Endothelial cell of umbilical vein (primary cell): ENCODE measurements at regions not wholly inside any gene's neighbourhood (a gene's known extent, or its start where the extent isn't known, plus 50 kb on each side); places are given as distances from the start of the nearest gene placed in this dataset.

ENCODE experiments used
- BruUV-seq: library from RNA; stranded (reverse); fragments of 400-500 nt; replicated peaks from 2 replicates; lab custom pipeline; 2021; lab: Mats Ljungman, UMichigan
- CTCF ChIA-PET: fragments of 300-600, 350-600 bp; sonication (Branson Sonifier 250); formaldehyde crosslinking; loops from one replicate; lab custom pipeline; 2021; ENCODE audit warnings: antibody characterized with exemption, inconsistent platforms; lab: Charles Lee
- POLR2A ChIA-PET: fragments of 300-600, 350-600 bp; sonication (Branson Sonifier 250); formaldehyde crosslinking; loops from one replicate; lab custom pipeline; 2021; ENCODE audit warnings: antibody characterized with exemption, inconsistent platforms; lab: Charles Lee
- DNase-seq: peaks from one replicate; pipeline ENCODE4 v3.0.0-alpha.2; 2011; ENCODE audit warnings: low read depth, low spot score
- FAIRE-seq: peaks from 2 replicates; lab custom pipeline; 2011; peaks lifted over from hg19 to GRCh38; lab: Jason Lieb, UNC
- H2AFZ ChIP-seq: 2 replicates; pipeline ENCODE4 v1.6.0; 2012; ENCODE audit warnings: low read depth, low read length, control low read depth, inconsistent platforms
- H3K27ac ChIP-seq: 2 replicates; pipeline ENCODE4 v1.5.1; 2011; ENCODE audit warnings: low read depth, mild to moderate bottlenecking, control low read depth, low read length, moderate library complexity; ENCODE audit not compliant: insufficient read depth
- H3K27me3 ChIP-seq, 2 experiments: 2 replicates each; pipeline versions ENCODE4 v1.6.0 to v1.6.1; 2011; ENCODE audit warnings: low read length in 2 of 2, mixed read lengths in 1 of 2; ENCODE audit not compliant: control insufficient read depth in 2 of 2, insufficient read depth in 2 of 2
- H3K36me3 ChIP-seq, 2 experiments: 2 replicates in 1 of 2; 3 replicates in 1 of 2; pipeline ENCODE4 v1.5.1; 2011; ENCODE audit warnings: low read length in 2 of 2, mild to moderate bottlenecking in 1 of 2, moderate library complexity in 1 of 2; ENCODE audit not compliant: control insufficient read depth in 2 of 2, insufficient read depth in 2 of 2; ENCODE audit errors: extremely low read depth in 1 of 2
- H3K4me1 ChIP-seq: 3 replicates; pipeline ENCODE4 v1.5.1; 2011; ENCODE audit warnings: mild to moderate bottlenecking, low read length; ENCODE audit not compliant: control insufficient read depth, insufficient read depth; ENCODE audit errors: extremely low read depth
- H3K4me2 ChIP-seq: 2 replicates; pipeline ENCODE4 v1.6.1; 2011; ENCODE audit warnings: low read length, control low read depth, mixed read lengths; ENCODE audit not compliant: insufficient read depth
- H3K4me3 ChIP-seq, 3 experiments: fragments of 200-600 bp in 1 of 3; sonication (generic), shearing (Covaris generic) in 1 of 3; replicated peaks in 1 of 3; 2 replicates each; pipeline ENCODE4 v1.5.1; 2011 to 2016; ENCODE audit warnings: control low read depth in 3 of 3, low read length in 3 of 3, mild to moderate bottlenecking in 2 of 3, inconsistent platforms in 1 of 3, low read depth in 1 of 3, moderate library complexity in 1 of 3; ENCODE audit not compliant: insufficient read depth in 1 of 3
- H3K79me2 ChIP-seq: 2 replicates; pipeline ENCODE4 v1.6.0; 2012; ENCODE audit warnings: low read length, inconsistent platforms; ENCODE audit not compliant: control insufficient read depth, insufficient read depth
- H3K9ac ChIP-seq: replicated peaks from 2 replicates; pipeline ENCODE3; 2011; ENCODE audit warnings: low read length, control low read depth; ENCODE audit not compliant: insufficient read depth; ENCODE audit errors: extremely low read depth
- H3K9me1 ChIP-seq: replicated peaks from 3 replicates; pipeline ENCODE4 v1.6.0; 2011; ENCODE audit warnings: mild to moderate bottlenecking, low read length; ENCODE audit not compliant: control insufficient read depth, insufficient read depth; ENCODE audit errors: extremely low read depth
- H3K9me3 ChIP-seq: replicated peaks from 2 replicates; pipeline ENCODE4 v1.5.1; 2012; ENCODE audit warnings: low read length, inconsistent platforms; ENCODE audit not compliant: control insufficient read depth, insufficient read depth
- H4K20me1 ChIP-seq: replicated peaks from 2 replicates; pipeline ENCODE3; 2011; ENCODE audit warnings: mild to moderate bottlenecking, low read length; ENCODE audit not compliant: control insufficient read depth, insufficient read depth; ENCODE audit errors: extremely low read depth
- CTCF ChIP-seq, 2 donors: IDR thresholded peaks; 1 replicate in 1 of 2; 2 replicates in 1 of 2; pipeline ENCODE4 v1.5.1; 2011; ENCODE audit warnings: low read length in 2 of 2, mild to moderate bottlenecking in 2 of 2, moderate library complexity in 2 of 2, control low read depth in 1 of 2, inconsistent platforms in 1 of 2, low read depth in 1 of 2; ENCODE audit not compliant: insufficient read depth in 1 of 2; ENCODE audit errors: extremely low read depth in 1 of 2
- EZH2 ChIP-seq: IDR thresholded peaks from 2 replicates; pipeline ENCODE4 v1.6.1; 2012; ENCODE audit warnings: borderline replicate concordance, low read depth, mild to moderate bottlenecking, moderate library complexity, low read length, inconsistent platforms; ENCODE audit not compliant: severe bottlenecking
- FOS ChIP-seq: IDR thresholded peaks from 2 replicates; pipeline ENCODE4 v1.6.1; 2011; ENCODE audit warnings: mild to moderate bottlenecking, low read length, moderate library complexity, borderline replicate concordance; ENCODE audit not compliant: insufficient read depth
- GATA2 ChIP-seq: IDR thresholded peaks from 2 replicates; pipeline ENCODE4 v1.7.0; 2011; ENCODE audit warnings: low read depth, mild to moderate bottlenecking, moderate library complexity, mixed read lengths, low read length; ENCODE audit not compliant: insufficient read length, insufficient read depth
- JUN ChIP-seq: IDR thresholded peaks from 2 replicates; pipeline ENCODE4 v1.6.1; 2011; ENCODE audit warnings: borderline replicate concordance, low read depth; ENCODE audit not compliant: insufficient read length, insufficient read depth
- MAX ChIP-seq: IDR thresholded peaks from 2 replicates; pipeline ENCODE4 v1.6.1; 2011; ENCODE audit not compliant: insufficient read depth, insufficient read length
- MYC ChIP-seq: IDR thresholded peaks from one replicate; pipeline ENCODE4 v1.6.1; 2011; ENCODE audit warnings: mild to moderate bottlenecking, low read depth, low read length
- POLR2A ChIP-seq: IDR thresholded peaks from 2 replicates; pipeline ENCODE4 v1.6.1; 2012; ENCODE audit warnings: low read depth, mild to moderate bottlenecking, control low read depth, low read length
- POLR2AphosphoS5 ChIP-seq: IDR thresholded peaks from 2 replicates; pipeline ENCODE4 v1.6.1; 2012; ENCODE audit warnings: low read depth, mild to moderate bottlenecking, control low read depth, low read length, moderate library complexity; ENCODE audit not compliant: insufficient read depth
- dilution Hi-C: fragments of 300-500 bp; cut with MboI; formaldehyde crosslinking; loops from one replicate; pipeline ENCODE4 v1.15.0; 2019; ENCODE audit warnings: low sequenced_read_pairs; ENCODE audit not compliant: extremely low pct_ligation_motif_present
- intact Hi-C: fragments of 100-400 bp; cut with micrococcal nuclease; formaldehyde crosslinking; loops from one replicate; pipeline ENCODE4 v1.10.0; 2022

GRCh38 chr16:87016046-87017035 lies 300.9 kb downstream of the C16orf95 start:
- FAIRE-seq (peak; percentile 24), DNase-seq (no peak)
- Histone ChIP-seq H3K27ac (peak overlapping the region; percentile 21), H2AFZ (peak overlapping the region; percentile 18), H3K9me3 (no peaks in the 10 kb centered on the region), H3K36me3 (no peaks in the 10 kb centered on the region), H3K4me3 (no peak overlapping the region), H3K4me1 (peaks cover 15% of the 10 kb centered on the region), H4K20me1 (no peaks in the 10 kb centered on the region), H3K9ac (no peak overlapping the region), H3K4me2 (peak overlapping the region; percentile 64), H3K9me1 (no peaks in the 10 kb centered on the region), H3K27me3 (no peaks in the 10 kb centered on the region), H3K79me2 (no peaks in the 10 kb centered on the region)
- intact Hi-C loops: loop anchor here (1.0 to 2.0 kb wide), 8 partner anchors 46 to 453 kb away; no protein-coding TSS in a partner anchor
- no peak for TF ChIP-seq MAX
- TF ChIP-seq EZH2: no peak
- no peak for TF ChIP-seq MYC
- TF ChIP-seq GATA2: no peak
- no peak for TF ChIP-seq POLR2A
- no peak for TF ChIP-seq CTCF (IDR thresholded peaks at IDR 0.05; ENCODE audit: extremely low read depth in 1 of 2, insufficient read depth in 1 of 2, low read depth in 1 of 2, low read length in 2 of 2)
- no peak for TF ChIP-seq FOS
- TF ChIP-seq JUN: no peak
- TF ChIP-seq POLR2AphosphoS5: no peak
- no TSS peak for BruUV-seq
- ChIA-PET CTCF (interaction anchor here (1.1 to 3.0 kb wide), 29 partner anchors 8 to 452 kb away, joined by 3 to 42 read pairs (median 8); partner anchors contain the start of gene FOXC2), POLR2A (interaction anchor here (1.2 kb wide), 1 partner anchor 440 kb away, joined by 3 read pairs; no protein-coding TSS in a partner anchor)
- dilution Hi-C loops: no loop called here
